Body of pancreas (tissue), 4 donors: ENCODE measurements at regions not wholly inside any gene's neighbourhood (a gene's known extent, or its start where the extent isn't known, plus 50 kb on each side); places are given as distances from the start of the nearest gene placed in this dataset.

ENCODE experiments used
- ATAC-seq: fragments of 150-250 bp; one replicate; pipeline ENCODE4 v1.9.1; 2016
- DNase-seq, 4 donors: peaks; one replicate each; pipeline ENCODE4 v3.0.0-alpha.2; 2019
- H3K27ac ChIP-seq, 4 donors: fragments of 200-600 bp; sonication (generic); 1 replicate in 3 of 4; 2 replicates in 1 of 4; pipeline versions ENCODE4 v1.5.1 to v1.6.1; 2016 to 2019; ENCODE audit warnings: mild to moderate bottlenecking in 1 of 4, mixed read lengths in 1 of 4, moderate library complexity in 1 of 4
- H3K27me3 ChIP-seq, 2 donors: fragments of 200-600 bp; sonication (generic); one replicate each; pipeline ENCODE4 v1.6.0; 2016; ENCODE audit warnings: mild to moderate bottlenecking in 1 of 2
- H3K36me3 ChIP-seq, 2 donors: fragments of 200-600 bp; sonication (generic); replicated peaks in 1 of 2; 2 replicates each; pipeline ENCODE4 v1.5.1; 2016; ENCODE audit warnings: low read depth in 2 of 2; ENCODE audit not compliant: insufficient read depth in 1 of 2
- H3K4me1 ChIP-seq: fragments of 200-600 bp; sonication (generic); one replicate; pipeline ENCODE4 v1.6.0; 2016
- H3K4me3 ChIP-seq, 2 donors: fragments of 200-600 bp; sonication (generic); 1 replicate in 1 of 2; 2 replicates in 1 of 2; pipeline ENCODE4 v1.5.1; 2016 to 2019
- H3K9me3 ChIP-seq, 3 donors: fragments of 200-600 bp; sonication (generic); 1 replicate in 2 of 3; 2 replicates in 1 of 3; pipeline ENCODE4 v1.5.1; 2016
- CTCF ChIP-seq, 7 experiments: fragments of 450-650 bp in 4 of 7; fragments of 200-600 bp in 3 of 7; sonication (generic) in 3 of 7; IDR thresholded peaks; one replicate each; pipeline ENCODE4 v1.5.1; 2016 to 2019; ENCODE audit warnings: antibody characterized with exemption in 7 of 7
- POLR2A ChIP-seq, 3 donors: fragments of 450-650 bp; IDR thresholded peaks; one replicate each; pipeline ENCODE4 v1.6.1; 2016; ENCODE audit warnings: antibody characterized with exemption in 3 of 3, mild to moderate bottlenecking in 2 of 3
- WGBS, 2 donors: methylation state at CpG; one replicate each; pipeline ENCODE4 v1.1.5; 2017; 5-methylcytosine and 5-hydroxymethylcytosine counted together
- intact Hi-C: fragments of 100-400 bp; cut with DNase I; formaldehyde crosslinking; loops from one replicate; pipeline ENCODE4 v1.15.1; 2023

- DNase-seq, result peak in 2 of 4 donors; percentile 23 to 42
- TF ChIP-seq POLR2A (IDR thresholded peaks at IDR 0.05), result no peak
- no peak for TF ChIP-seq CTCF (IDR thresholded peaks at IDR 0.05)
Measured at GRCh38 chr2:16407358-16407757, 258.3 kb downstream of the CYRIA start.

GRCh38 chr2:16406496-16407289 lies 258.9 kb downstream of the CYRIA start:
- peak overlapping the region in 1 of 4 donors; percentile 5 for H3K27ac ChIP-seq
- intact Hi-C loops, result no loop called here
- no peaks in the 10 kb centered on the region for H3K36me3 ChIP-seq
- no peaks in the 10 kb centered on the region for H3K9me3 ChIP-seq
- no peaks in the 10 kb centered on the region for H3K27me3 ChIP-seq
- no peak for DNase-seq
- H3K4me1 ChIP-seq, result peaks cover 15% of the 10 kb centered on the region
- ATAC-seq, result no peak
- WGBS, 2 donors, result 56 to 58% methylated on average over 7 of the region's 7 CpGs
- H3K4me3 ChIP-seq, result no peak overlapping the region
- no peak for TF ChIP-seq POLR2A (IDR thresholded peaks at IDR 0.05)
- TF ChIP-seq CTCF (IDR thresholded peaks at IDR 0.05), result no peak

More at GRCh38 chr2:16407358-16407757, 258.3 kb downstream of the CYRIA start:
- intact Hi-C loops, result no loop called here
- Histone ChIP-seq H3K27me3 (no peaks in the 10 kb centered on the region), H3K9me3 (no peaks in the 10 kb centered on the region), H3K4me1 (peaks cover 15% of the 10 kb centered on the region), H3K36me3 (no peaks in the 10 kb centered on the region), H3K27ac (peak overlapping the region in 1 of 4 donors; percentile 36), H3K4me3 (no peak overlapping the region)
- peak; percentile 59 for ATAC-seq
- 61 to 67% methylated on average over 10 of the region's 10 CpGs for WGBS, 2 donors

- no peaks in the 10 kb centered on the region for H3K9me3 ChIP-seq
Measured at GRCh38 chr2:16405551-16405950, 260.1 kb downstream of the CYRIA start.

DNA sequence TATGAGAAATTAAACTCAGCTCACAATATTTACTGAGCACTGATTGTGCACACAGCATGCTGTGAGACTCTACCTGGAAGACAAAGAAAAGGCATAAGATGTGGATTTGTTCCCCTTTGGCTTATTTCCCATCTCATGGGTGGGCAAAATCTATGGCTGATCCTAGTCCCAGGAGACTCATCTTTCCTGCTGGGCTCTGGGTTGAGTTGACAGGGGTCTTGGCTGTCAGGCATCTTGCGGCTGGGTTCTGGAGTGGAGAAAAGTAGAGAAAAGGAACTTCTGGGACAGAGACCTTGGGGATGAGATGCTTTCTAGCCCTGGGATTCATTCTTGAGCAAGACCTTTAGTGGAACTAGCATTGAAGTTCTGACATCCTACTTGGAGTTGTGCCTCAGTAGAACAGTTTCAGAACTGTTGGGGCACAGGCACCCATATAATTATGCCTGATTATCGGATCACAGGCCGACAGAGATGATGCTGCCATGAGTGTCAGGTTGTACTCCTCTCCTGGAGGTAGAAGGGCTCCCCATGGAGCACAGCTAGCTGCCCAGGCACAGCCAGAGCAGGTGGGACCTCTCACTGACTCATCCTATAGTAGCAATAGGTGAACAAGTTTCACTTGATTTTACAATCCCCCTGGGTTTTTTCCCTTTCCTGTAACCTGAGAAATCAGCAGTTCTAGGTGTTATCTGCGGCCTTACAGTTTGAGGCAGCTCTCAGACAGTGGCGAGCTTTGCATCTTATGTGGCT lies 260.9 kb downstream of the CYRIA start:
- Histone ChIP-seq H3K4me1 (peaks cover 15% of the 10 kb centered on the region), H3K4me3 (no peak overlapping the region), H3K36me3 (no peaks in the 10 kb centered on the region), H3K27ac (no peak overlapping the region), H3K27me3 (no peaks in the 10 kb centered on the region), H3K9me3 (no peaks in the 10 kb centered on the region)
- ATAC-seq (no peak), DNase-seq (no peak)
- intact Hi-C loops, result no loop called here
- TF ChIP-seq POLR2A (IDR thresholded peaks at IDR 0.05) (no peak), CTCF (IDR thresholded peaks at IDR 0.05) (no peak)
- WGBS, 2 donors, result 85 to 90% methylated on average over 5 of the region's 5 CpGs

More at GRCh38 chr2:16405551-16405950, 260.1 kb downstream of the CYRIA start:
- Histone ChIP-seq H3K4me1 (peaks cover 15% of the 10 kb centered on the region), H3K27me3 (no peaks in the 10 kb centered on the region), H3K27ac (no peak overlapping the region), H3K36me3 (no peaks in the 10 kb centered on the region), H3K4me3 (no peak overlapping the region)
- ATAC-seq (no peak), DNase-seq (no peak)
- TF ChIP-seq CTCF (IDR thresholded peaks at IDR 0.05), result no peak
- TF ChIP-seq POLR2A (IDR thresholded peaks at IDR 0.05), result no peak
- WGBS, 2 donors, result 74 to 77% methylated on average over 3 of the region's 3 CpGs
- intact Hi-C loops, result no loop called here
